Right atrium auricular region (tissue), 2 donors: ENCODE measurements at regions not wholly inside any gene's neighbourhood (a gene's known extent, or its start where the extent isn't known, plus 50 kb on each side); places are given as distances from the start of the nearest gene placed in this dataset.

Source experiments
- DNase-seq: peaks from one replicate; pipeline ENCODE4 v3.0.0-alpha.2; 2019; ENCODE audit warnings: low spot score
- H3K27ac ChIP-seq, 2 donors: fragments of 200-600 bp; sonication (generic); 1 replicate in 1 of 2; 2 replicates in 1 of 2; pipeline ENCODE4 v1.5.1; 2016 to 2019
- H3K27me3 ChIP-seq, 2 donors: fragments of 200-600 bp; sonication (generic); one replicate each; pipeline versions ENCODE4 v1.5.1 to v1.6.0; 2017 to 2019
- H3K36me3 ChIP-seq: fragments of 200-600 bp; sonication (generic); one replicate; pipeline ENCODE4 v1.5.1; 2016
- H3K4me1 ChIP-seq, 2 donors: fragments of 200-600 bp; sonication (generic); one replicate each; pipeline versions ENCODE4 v1.5.1 to v1.6.0; 2017 to 2019
- H3K4me3 ChIP-seq, 2 donors: fragments of 200-600 bp; sonication (generic); 1 replicate in 1 of 2; 2 replicates in 1 of 2; pipeline ENCODE4 v1.5.1; 2017 to 2019; ENCODE audit warnings: mild to moderate bottlenecking in 1 of 2, moderate library complexity in 1 of 2
- H3K9me3 ChIP-seq, 2 donors: fragments of 200-600 bp; sonication (generic); one replicate each; pipeline ENCODE4 v1.5.1; 2019
- TF ChIP-seq, protein P1 (sequence below), 2 donors: fragments of 200-600 bp; sonication (generic); IDR thresholded peaks; one replicate each; pipeline ENCODE4 v1.5.1; 2019; ENCODE audit warnings: antibody characterized with exemption in 2 of 2

GRCh38 chr6:100103194-100103593 is 109.2 kb upstream of the MCHR2 start:
- Histone ChIP-seq H3K4me1 (no peaks in the 10 kb centered on the region), H3K27me3 (peaks cover 0 to 5% of the 10 kb centered on the region in 2 donors), H3K9me3 (no peaks in the 10 kb centered on the region), H3K27ac (no peak overlapping the region), H3K4me3 (no peak overlapping the region), H3K36me3 (no peaks in the 10 kb centered on the region)
- TF ChIP-seq, protein P1, sequence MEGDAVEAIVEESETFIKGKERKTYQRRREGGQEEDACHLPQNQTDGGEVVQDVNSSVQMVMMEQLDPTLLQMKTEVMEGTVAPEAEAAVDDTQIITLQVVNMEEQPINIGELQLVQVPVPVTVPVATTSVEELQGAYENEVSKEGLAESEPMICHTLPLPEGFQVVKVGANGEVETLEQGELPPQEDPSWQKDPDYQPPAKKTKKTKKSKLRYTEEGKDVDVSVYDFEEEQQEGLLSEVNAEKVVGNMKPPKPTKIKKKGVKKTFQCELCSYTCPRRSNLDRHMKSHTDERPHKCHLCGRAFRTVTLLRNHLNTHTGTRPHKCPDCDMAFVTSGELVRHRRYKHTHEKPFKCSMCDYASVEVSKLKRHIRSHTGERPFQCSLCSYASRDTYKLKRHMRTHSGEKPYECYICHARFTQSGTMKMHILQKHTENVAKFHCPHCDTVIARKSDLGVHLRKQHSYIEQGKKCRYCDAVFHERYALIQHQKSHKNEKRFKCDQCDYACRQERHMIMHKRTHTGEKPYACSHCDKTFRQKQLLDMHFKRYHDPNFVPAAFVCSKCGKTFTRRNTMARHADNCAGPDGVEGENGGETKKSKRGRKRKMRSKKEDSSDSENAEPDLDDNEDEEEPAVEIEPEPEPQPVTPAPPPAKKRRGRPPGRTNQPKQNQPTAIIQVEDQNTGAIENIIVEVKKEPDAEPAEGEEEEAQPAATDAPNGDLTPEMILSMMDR (IDR thresholded peaks at IDR 0.05), result no peak
- DNase-seq, result no peak

DNA sequence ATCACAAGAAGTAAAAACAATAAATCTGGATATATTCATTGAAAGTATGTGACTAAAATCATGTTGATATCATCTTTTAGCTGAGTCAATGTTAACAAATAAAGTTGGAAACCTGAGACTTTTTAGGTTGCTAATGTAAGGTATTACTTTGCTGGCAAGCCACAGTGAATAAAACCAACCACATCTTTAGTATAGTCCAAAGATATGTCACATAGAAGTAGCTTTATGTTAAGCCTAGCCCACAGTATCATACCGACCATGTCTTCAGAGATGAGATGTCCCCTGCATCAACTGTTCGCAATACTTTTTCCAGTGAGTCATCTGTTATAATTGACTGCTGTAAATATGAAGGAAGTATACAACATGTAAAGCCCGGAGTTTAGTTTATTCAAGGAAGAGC is 107.6 kb upstream of the MCHR2 start:
- no peak for DNase-seq

DNA sequence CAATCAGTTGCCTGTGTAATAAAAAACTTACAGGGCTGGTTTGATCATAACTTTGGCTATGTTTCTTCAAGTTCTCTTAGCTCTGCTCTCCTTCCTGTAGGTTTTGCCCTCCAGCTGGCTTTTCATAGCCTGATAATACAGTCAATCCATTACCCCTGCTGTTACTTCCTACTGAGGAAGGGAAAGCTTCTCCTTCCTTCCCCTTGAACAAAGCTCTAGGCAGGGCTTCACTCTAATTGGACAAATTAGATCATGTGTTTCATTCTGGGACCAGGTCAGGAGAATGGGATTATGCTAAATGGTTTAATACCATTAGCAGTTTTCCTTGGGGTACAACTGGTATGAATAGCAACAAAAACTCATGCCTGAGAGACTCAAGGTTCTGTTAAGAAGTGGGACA is 106.8 kb upstream of the MCHR2 start:
- no peaks in the 10 kb centered on the region for H3K4me1 ChIP-seq
- TF ChIP-seq, protein P1 (IDR thresholded peaks at IDR 0.05), result no peak
- no peaks in the 10 kb centered on the region for H3K36me3 ChIP-seq
- DNase-seq, result no peak
- no peaks in the 10 kb centered on the region for H3K9me3 ChIP-seq
- H3K27me3 ChIP-seq, result peaks cover 0 to 5% of the 10 kb centered on the region in 2 donors
- no peak overlapping the region for H3K27ac ChIP-seq
- no peak overlapping the region for H3K4me3 ChIP-seq

More for the DNA sequence above, 107.6 kb upstream of the MCHR2 start:
- H3K4me1 ChIP-seq, result no peaks in the 10 kb centered on the region
- H3K36me3 ChIP-seq, result no peaks in the 10 kb centered on the region
- H3K4me3 ChIP-seq, result no peak overlapping the region
- H3K9me3 ChIP-seq, result no peaks in the 10 kb centered on the region
- no peak overlapping the region for H3K27ac ChIP-seq
- TF ChIP-seq, protein P1 (IDR thresholded peaks at IDR 0.05), result no peak
- peaks cover 0 to 5% of the 10 kb centered on the region in 2 donors for H3K27me3 ChIP-seq

GRCh38 chr6:100099189-100100074 is 105.4 kb upstream of the MCHR2 start:
- no peak for DNase-seq
- Histone ChIP-seq H3K9me3 (no peaks in the 10 kb centered on the region), H3K27ac (no peak overlapping the region), H3K4me3 (no peak overlapping the region), H3K27me3 (no peaks in the 10 kb centered on the region), H3K36me3 (no peaks in the 10 kb centered on the region), H3K4me1 (no peaks in the 10 kb centered on the region)
- TF ChIP-seq, protein P1 (IDR thresholded peaks at IDR 0.05), result peak; percentile 18 to 63

- Histone ChIP-seq H3K27ac (no peak overlapping the region), H3K4me3 (no peak overlapping the region), H3K36me3 (no peaks in the 10 kb centered on the region), H3K4me1 (no peaks in the 10 kb centered on the region), H3K9me3 (no peaks in the 10 kb centered on the region), H3K27me3 (no peaks in the 10 kb centered on the region)
- TF ChIP-seq, protein P1 (IDR thresholded peaks at IDR 0.05), result no peak
- no peak for DNase-seq
Measured at GRCh38 chr6:100096936-100097335, 102.9 kb upstream of the MCHR2 start.
